Calu3 (cell line): ENCODE measurements at regions not wholly inside any gene's neighbourhood (a gene's known extent, or its start where the extent isn't known, plus 50 kb on each side); places are given as distances from the start of the nearest gene placed in this dataset.
A peak's percentile ranks its signal among the peaks of the same experiment; 100 is the strongest.

Source experiments
- BruUV-seq: library from RNA; stranded (reverse); fragments of 400-500 nt; replicated peaks from 2 replicates; lab custom pipeline; 2021; lab: Mats Ljungman, UMichigan
- CTCF ChIA-PET: fragments of 300-600 bp; sonication (Branson Sonifier 250); formaldehyde crosslinking; loops from one replicate; lab custom pipeline; 2022; ENCODE audit warnings: antibody characterized with exemption; lab: Charles Lee
- DNase-seq: peaks from one replicate; pipeline ENCODE4 v3.0.0; 2022
- H3K27ac Mint-ChIP-seq: one replicate; pipeline ENCODE4 v1.8.0; 2022; ENCODE audit warnings: mixed read lengths; ENCODE audit not compliant: unreplicated experiment
- H3K27me3 Mint-ChIP-seq: one replicate; pipeline ENCODE4 v1.8.0; 2022; ENCODE audit warnings: mixed read lengths; ENCODE audit not compliant: unreplicated experiment
- H3K36me3 Mint-ChIP-seq: one replicate; pipeline ENCODE4 v1.8.0; 2022; ENCODE audit warnings: mild to moderate bottlenecking, moderate library complexity, mixed read lengths; ENCODE audit not compliant: insufficient read depth, unreplicated experiment
- H3K4me1 Mint-ChIP-seq: one replicate; pipeline ENCODE4 v1.8.0; 2022; ENCODE audit warnings: mild to moderate bottlenecking, low read depth, mixed read lengths; ENCODE audit not compliant: unreplicated experiment
- H3K4me3 Mint-ChIP-seq: one replicate; pipeline ENCODE4 v1.8.0; 2022; ENCODE audit warnings: mild to moderate bottlenecking, low read depth, moderate library complexity, mixed read lengths; ENCODE audit not compliant: unreplicated experiment
- H3K9me3 Mint-ChIP-seq: one replicate; pipeline ENCODE4 v1.8.0; 2022; ENCODE audit warnings: low read depth, mixed read lengths; ENCODE audit not compliant: unreplicated experiment
- CTCF ChIP-seq: fragments of 200-600 bp; IDR thresholded peaks from one replicate; pipeline ENCODE4 v1.8.0; 2022; ENCODE audit warnings: antibody characterized with exemption; ENCODE audit not compliant: unreplicated experiment
- intact Hi-C: fragments of 100-400 bp; cut with micrococcal nuclease; formaldehyde crosslinking; loops from one replicate; pipeline ENCODE4 v1.10.0; 2022; ENCODE audit not compliant: unreplicated experiment

GRCh38 chr4:27101561-27101960 is 240.9 kb downstream of the STIM2 start:
- H3K4me3 Mint-ChIP-seq = no peak overlapping the region
- intact Hi-C loops = loop anchor here (2.0 kb wide), 2 partner anchors 21 to 45 kb away; no protein-coding TSS in a partner anchor
- no peak for DNase-seq
- H3K27me3 Mint-ChIP-seq = no peaks in the 10 kb centered on the region
- H3K27ac Mint-ChIP-seq = peak overlapping the region; percentile 57
- CTCF ChIA-PET = no interaction called here
- H3K4me1 Mint-ChIP-seq = peaks cover 45% of the 10 kb centered on the region
- H3K9me3 Mint-ChIP-seq = peaks cover 2% of the 10 kb centered on the region
- peaks cover 7% of the 10 kb centered on the region for H3K36me3 Mint-ChIP-seq
- BruUV-seq = no TSS peak
- no peak for TF ChIP-seq CTCF

GRCh38 chr4:27111627-27112026 is 251.0 kb downstream of the STIM2 start:
- Mint-ChIP-seq H3K27me3 (no peaks in the 10 kb centered on the region), H3K27ac (no peak overlapping the region), H3K4me1 (no peaks in the 10 kb centered on the region), H3K36me3 (no peaks in the 10 kb centered on the region), H3K9me3 (no peaks in the 10 kb centered on the region), H3K4me3 (no peak overlapping the region)
- CTCF ChIA-PET = no interaction called here
- intact Hi-C loops = no loop called here
- no TSS peak for BruUV-seq
- TF ChIP-seq CTCF = no peak
- DNase-seq = no peak

- H3K27ac Mint-ChIP-seq = no peak overlapping the region
- H3K27me3 Mint-ChIP-seq = no peaks in the 10 kb centered on the region
- no peaks in the 10 kb centered on the region for H3K9me3 Mint-ChIP-seq
- no peak for DNase-seq
- no TSS peak for BruUV-seq
- H3K36me3 Mint-ChIP-seq = no peaks in the 10 kb centered on the region
- H3K4me3 Mint-ChIP-seq = no peak overlapping the region
- no peak for TF ChIP-seq CTCF
- H3K4me1 Mint-ChIP-seq = no peaks in the 10 kb centered on the region
- intact Hi-C loops = no loop called here
- CTCF ChIA-PET = no interaction called here
Measured at GRCh38 chr4:27112587-27112986, 251.9 kb downstream of the STIM2 start.

GRCh38 chr4:27115221-27115620 is 254.6 kb downstream of the STIM2 start:
- Mint-ChIP-seq H3K27ac (no peak overlapping the region), H3K4me3 (no peak overlapping the region), H3K36me3 (no peaks in the 10 kb centered on the region), H3K27me3 (no peaks in the 10 kb centered on the region), H3K4me1 (no peaks in the 10 kb centered on the region), H3K9me3 (no peaks in the 10 kb centered on the region)
- CTCF ChIA-PET = no interaction called here
- intact Hi-C loops = no loop called here
- DNase-seq = no peak
- BruUV-seq = no TSS peak
- no peak for TF ChIP-seq CTCF

- H3K9me3 Mint-ChIP-seq = no peaks in the 10 kb centered on the region
- intact Hi-C loops = no loop called here
Measured at GRCh38 chr4:27117453-27117852, 256.8 kb downstream of the STIM2 start.

More at GRCh38 chr4:27117453-27117852, 256.8 kb downstream of the STIM2 start:
- Mint-ChIP-seq H3K27ac (no peak overlapping the region), H3K27me3 (no peaks in the 10 kb centered on the region), H3K4me1 (peaks cover 5% of the 10 kb centered on the region), H3K36me3 (no peaks in the 10 kb centered on the region), H3K4me3 (no peak overlapping the region)
- BruUV-seq = no TSS peak
- no peak for DNase-seq
- TF ChIP-seq CTCF = no peak
- CTCF ChIA-PET = no interaction called here
